Nephron progenitor cell (in vitro differentiated cells): ENCODE measurements at regions not wholly inside any gene's neighbourhood (a gene's known extent, or its start where the extent isn't known, plus 50 kb on each side); places are given as distances from the start of the nearest gene placed in this dataset.
"Not testable (repeated sequence)": the region's sequence is repeated elsewhere in the genome, so short reads cannot be mapped to it uniquely, and the experiment has no call there.

ENCODE experiments used
- DNase-seq: peaks from one replicate; pipeline ENCODE4 v3.0.0; 2021
- H3K27ac Mint-ChIP-seq: 2 replicates; pipeline ENCODE4 v1.8.0; 2021; ENCODE audit warnings: mild to moderate bottlenecking, moderate library complexity, mixed read lengths
- H3K27me3 Mint-ChIP-seq: 2 replicates; pipeline ENCODE4 v1.8.0; 2021; ENCODE audit warnings: mild to moderate bottlenecking, low read depth, mixed read lengths; ENCODE audit not compliant: poor library complexity
- H3K36me3 Mint-ChIP-seq: 2 replicates; pipeline ENCODE4 v1.8.0; 2021; ENCODE audit warnings: low read depth, mixed read lengths
- H3K4me1 Mint-ChIP-seq: 2 replicates; pipeline ENCODE4 v1.8.0; 2021; ENCODE audit warnings: mixed read lengths
- H3K4me3 Mint-ChIP-seq: 2 replicates; pipeline ENCODE4 v1.8.0; 2021; ENCODE audit warnings: mild to moderate bottlenecking, moderate library complexity, mixed read lengths
- H3K9me3 Mint-ChIP-seq: 2 replicates; pipeline ENCODE4 v1.8.0; 2021; ENCODE audit warnings: mild to moderate bottlenecking, moderate library complexity, mixed read lengths
- CTCF ChIP-seq: fragments of 200-600 bp; sonication (generic); IDR thresholded peaks from 2 replicates; pipeline ENCODE4 v1.5.0; 2021; ENCODE audit warnings: antibody characterized with exemption

GRCh38 chr5:13350767-13351166 lies 593.7 kb downstream of the DNAH5 start:
- H3K4me1 Mint-ChIP-seq, result no peaks in the 10 kb centered on the region

GRCh38 chr5:13348568-13348967 lies 595.9 kb downstream of the DNAH5 start:
- Mint-ChIP-seq H3K9me3 (no peaks in the 10 kb centered on the region), H3K27ac (no peak overlapping the region), H3K4me3 (no peak overlapping the region), H3K36me3 (no peaks in the 10 kb centered on the region), H3K4me1 (no peaks in the 10 kb centered on the region), H3K27me3 (no peaks in the 10 kb centered on the region)
- no peak for DNase-seq
- TF ChIP-seq CTCF, result no peak

More at GRCh38 chr5:13350767-13351166, 593.7 kb downstream of the DNAH5 start:
- H3K27ac Mint-ChIP-seq, result no peak overlapping the region
- DNase-seq, result no peak
- no peaks in the 10 kb centered on the region for H3K9me3 Mint-ChIP-seq
- H3K36me3 Mint-ChIP-seq, result no peaks in the 10 kb centered on the region
- no peaks in the 10 kb centered on the region for H3K27me3 Mint-ChIP-seq
- H3K4me3 Mint-ChIP-seq, result no peak overlapping the region
- TF ChIP-seq CTCF, result no peak

- TF ChIP-seq CTCF, result no peak
- H3K4me3 Mint-ChIP-seq, result no peak overlapping the region
- H3K27me3 Mint-ChIP-seq, result no peaks in the 10 kb centered on the region
- H3K36me3 Mint-ChIP-seq, result no peaks in the 10 kb centered on the region
- H3K9me3 Mint-ChIP-seq, result peaks cover 12% of the 10 kb centered on the region
- H3K27ac Mint-ChIP-seq, result no peak overlapping the region
- DNase-seq, result no peak
- H3K4me1 Mint-ChIP-seq, result no peaks in the 10 kb centered on the region
Observed at GRCh38 chr5:13346401-13346800, 598.1 kb downstream of the DNAH5 start.

- H3K36me3 Mint-ChIP-seq, result no peaks in the 10 kb centered on the region
Observed at GRCh38 chr5:13339093-13339492, 605.4 kb downstream of the DNAH5 start.

GRCh38 chr5:13335026-13335425 lies 609.5 kb downstream of the DNAH5 start:
- not testable (repeated sequence) for DNase-seq, H3K9me3 Mint-ChIP-seq, H3K36me3 Mint-ChIP-seq, H3K4me3 Mint-ChIP-seq, H3K4me1 Mint-ChIP-seq, H3K27me3 Mint-ChIP-seq, H3K27ac Mint-ChIP-seq

More at GRCh38 chr5:13339093-13339492, 605.4 kb downstream of the DNAH5 start:
- H3K4me3 Mint-ChIP-seq, result no peak overlapping the region
- DNase-seq, result no peak
- no peak overlapping the region for H3K27ac Mint-ChIP-seq
- no peak for TF ChIP-seq CTCF
- no peaks in the 10 kb centered on the region for H3K4me1 Mint-ChIP-seq
- H3K27me3 Mint-ChIP-seq, result no peaks in the 10 kb centered on the region
- H3K9me3 Mint-ChIP-seq, result peaks cover 32% of the 10 kb centered on the region

GRCh38 chr5:13331585-13331984 lies 612.9 kb downstream of the DNAH5 start:
- Mint-ChIP-seq H3K27me3 (no peaks in the 10 kb centered on the region), H3K9me3 (no peaks in the 10 kb centered on the region), H3K4me1 (no peaks in the 10 kb centered on the region), H3K4me3 (no peak overlapping the region), H3K27ac (no peak overlapping the region), H3K36me3 (no peaks in the 10 kb centered on the region)
- no peak for TF ChIP-seq CTCF
- no peak for DNase-seq
